Astrocyte of the cerebellum (primary cell): ENCODE measurements at regions not wholly inside any gene's neighbourhood (a gene's known extent, or its start where the extent isn't known, plus 50 kb on each side); places are given as distances from the start of the nearest gene placed in this dataset.

Experiments used
- DNase-seq: peaks from one replicate; pipeline ENCODE4 v3.0.0-alpha.2; 2011; ENCODE audit warnings: low read depth
- H3K4me3 ChIP-seq: 2 replicates; pipeline ENCODE4 v1.5.1; 2011; ENCODE audit warnings: mild to moderate bottlenecking, low read depth, low read length, moderate library complexity
- CTCF ChIP-seq: IDR thresholded peaks from 2 replicates; pipeline ENCODE4 v1.5.1; 2012; ENCODE audit warnings: low read length, low read depth, moderate library complexity, mild to moderate bottlenecking; ENCODE audit errors: missing control alignments
- in situ Hi-C: cut with HindIII; loops from 2 replicates; pipeline ENCODE4 v1.10.0; 2017; ENCODE audit warnings: low sequenced_read_pairs

GRCh38 chr6:114690625-114691024 is 347.8 kb upstream of the HS3ST5 start:
- no peak overlapping the region for H3K4me3 ChIP-seq
- TF ChIP-seq CTCF, result no peak
- in situ Hi-C loops, result no loop called here
- no peak for DNase-seq

GRCh38 chr6:114659513-114659912 is 316.7 kb upstream of the HS3ST5 start:
- in situ Hi-C loops, result no loop called here
- TF ChIP-seq CTCF, result no peak
- no peak for DNase-seq
- no peak overlapping the region for H3K4me3 ChIP-seq

GRCh38 chr6:114651611-114652010 is 308.8 kb upstream of the HS3ST5 start:
- in situ Hi-C loops, result no loop called here
- no peak overlapping the region for H3K4me3 ChIP-seq
- DNase-seq, result no peak
- no peak for TF ChIP-seq CTCF

- in situ Hi-C loops, result no loop called here
- TF ChIP-seq CTCF, result no peak
- DNase-seq, result no peak
- H3K4me3 ChIP-seq, result no peak overlapping the region
Observed at GRCh38 chr6:114650891-114651290, 308.1 kb upstream of the HS3ST5 start.

- DNase-seq, result no peak
- no peak for TF ChIP-seq CTCF
Observed at GRCh38 chr6:114649298-114649697, 306.5 kb upstream of the HS3ST5 start.

GRCh38 chr6:114648847-114649246 is 306.0 kb upstream of the HS3ST5 start:
- DNase-seq, result no peak
- no peak overlapping the region for H3K4me3 ChIP-seq
- no peak for TF ChIP-seq CTCF
- in situ Hi-C loops, result no loop called here

More at GRCh38 chr6:114649298-114649697, 306.5 kb upstream of the HS3ST5 start:
- H3K4me3 ChIP-seq, result no peak overlapping the region
- in situ Hi-C loops, result no loop called here

GRCh38 chr6:114638341-114638740 is 295.5 kb upstream of the HS3ST5 start:
- in situ Hi-C loops, result loop anchor here (10.0 kb wide), 1 partner anchor 76 kb away; no protein-coding TSS in a partner anchor
- TF ChIP-seq CTCF, result no peak
- no peak for DNase-seq
- H3K4me3 ChIP-seq, result no peak overlapping the region
